Renal cortical epithelial cell (primary cell): ENCODE measurements at regions not wholly inside any gene's neighbourhood (a gene's known extent, or its start where the extent isn't known, plus 50 kb on each side); places are given as distances from the start of the nearest gene placed in this dataset.
A peak's percentile ranks its signal among the peaks of the same experiment; 100 is the strongest.
"Not testable (repeated sequence)": the region's sequence is repeated elsewhere in the genome, so short reads cannot be mapped to it uniquely, and the experiment has no call there.

Experiments used
- DNase-seq: peaks from one replicate; pipeline ENCODE4 v3.0.0-alpha.2; 2011; ENCODE audit warnings: low read depth

- no peak for DNase-seq
Observed at GRCh38 chr3:132084982-132085381, 50.2 kb upstream of the CPNE4 start.

DNA sequence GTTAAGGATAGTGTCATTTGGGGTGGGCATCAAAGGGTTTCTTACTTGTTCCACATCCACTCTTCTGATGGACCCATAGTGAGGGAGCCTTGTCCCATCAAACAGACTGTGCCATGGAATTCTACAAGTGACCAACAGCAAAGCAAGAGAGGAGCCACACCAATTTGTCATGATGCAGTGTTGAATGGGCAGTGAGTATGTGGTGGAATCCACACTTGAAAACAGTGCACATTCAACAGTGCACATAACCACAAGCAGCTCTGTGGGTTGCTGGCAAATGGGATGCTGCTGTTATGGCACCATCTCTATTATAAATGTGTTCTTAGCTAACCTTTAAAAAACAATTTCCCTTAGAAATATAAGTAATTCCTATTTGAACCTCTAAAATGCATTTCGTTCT lies 52.5 kb upstream of the CPNE4 start:
- no peak for DNase-seq

GRCh38 chr3:132088291-132088690 lies 53.5 kb upstream of the CPNE4 start:
- DNase-seq = no peak

GRCh38 chr3:132090921-132091320 lies 56.1 kb upstream of the CPNE4 start:
- no peak for DNase-seq

- DNase-seq = no peak
Observed at GRCh38 chr3:132116601-132117000, 81.8 kb upstream of the CPNE4 start.

- DNase-seq = peak; percentile 22
Observed at GRCh38 chr3:132117642-132118041, 82.8 kb upstream of the CPNE4 start.

DNA sequence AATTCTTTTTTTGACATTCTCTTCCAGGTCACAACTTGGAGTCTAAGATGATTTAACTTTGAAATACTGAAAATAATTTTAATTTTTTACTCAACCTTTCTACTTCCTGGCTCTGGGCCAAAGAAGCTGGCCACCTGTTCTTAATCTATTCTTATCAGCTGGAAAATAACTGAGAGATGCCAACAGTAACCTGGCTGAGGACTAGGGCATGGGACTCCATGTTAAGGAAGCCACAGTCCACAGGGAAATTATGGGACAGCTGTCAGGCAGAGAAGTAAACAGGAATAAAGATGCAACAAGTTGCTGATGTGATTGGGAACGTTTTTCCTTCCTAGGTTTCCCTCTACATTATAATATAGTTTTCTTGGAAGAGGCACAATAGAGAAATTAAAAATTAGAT lies 84.7 kb upstream of the CPNE4 start:
- DNase-seq = no peak

DNA sequence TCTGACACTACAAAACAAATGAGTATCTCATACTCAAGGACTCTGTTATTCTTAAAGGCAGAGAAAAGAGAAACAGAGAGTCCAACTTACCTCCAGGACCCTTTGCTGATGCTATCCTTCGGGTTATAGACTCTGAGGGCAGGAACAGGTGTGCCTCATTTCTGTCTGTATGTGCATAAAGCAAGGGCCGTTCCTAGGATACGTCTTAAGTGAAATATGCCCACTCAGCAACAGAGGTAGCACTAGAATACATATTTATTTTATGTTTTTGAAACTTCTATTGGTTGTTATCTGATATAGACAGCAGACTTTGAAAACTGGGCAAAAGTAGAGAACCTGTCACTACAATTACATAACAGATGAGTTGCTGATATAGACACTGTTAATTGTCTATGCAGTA lies 89.3 kb upstream of the CPNE4 start:
- no peak for DNase-seq

DNA sequence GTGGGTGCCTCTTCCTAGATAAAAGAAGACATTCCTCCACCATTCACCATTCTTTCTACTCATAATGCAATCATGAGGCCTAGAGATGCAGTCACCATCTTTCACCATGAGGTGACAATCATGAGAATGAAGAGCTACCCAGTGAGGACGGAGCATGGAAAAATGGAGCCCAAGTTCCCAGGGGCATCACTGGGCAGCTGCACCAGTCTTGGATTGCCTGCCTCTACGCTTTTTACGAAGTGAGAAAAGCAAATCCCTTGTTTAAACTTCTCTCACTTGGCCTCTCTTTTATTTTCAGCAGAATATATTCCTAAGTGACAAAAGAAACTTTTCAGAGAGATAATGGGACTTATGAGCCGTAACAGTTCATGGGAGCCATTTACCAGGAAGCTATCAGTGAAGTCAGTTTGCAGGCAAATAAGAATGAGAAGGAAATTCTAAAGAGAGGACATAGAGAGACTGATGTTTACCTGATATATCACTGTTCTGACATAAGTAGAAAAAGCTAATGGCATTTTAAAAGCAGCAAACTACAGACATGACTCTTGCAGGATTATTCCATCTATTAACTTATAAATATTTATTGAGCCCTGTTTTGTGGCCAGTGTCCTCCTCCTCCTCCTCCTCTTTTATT lies 90.0 kb upstream of the CPNE4 start:
- no peak for DNase-seq

DNA sequence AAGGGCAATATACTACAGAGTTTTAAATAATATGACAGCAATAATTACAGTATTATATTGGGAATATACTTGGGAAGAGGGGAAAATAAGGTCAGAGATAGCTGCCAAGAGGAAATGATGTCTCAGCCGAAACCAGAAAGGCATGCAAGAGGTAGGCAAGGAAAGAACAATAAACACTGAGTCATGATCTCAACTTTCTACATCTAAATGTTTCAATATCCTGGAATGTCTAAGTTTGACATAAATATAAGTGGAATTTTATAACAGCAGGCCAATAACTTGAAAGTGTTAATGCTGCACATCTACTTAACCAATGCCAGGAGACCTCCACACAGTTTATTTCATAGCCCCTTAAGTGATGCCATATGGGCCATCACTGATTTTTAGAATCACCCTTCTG lies 99.8 kb upstream of the CPNE4 start:
- peak; percentile 92 for DNase-seq

- peak; percentile 100 for DNase-seq
Observed at GRCh38 chr3:132135628-132136333, 101.0 kb upstream of the CPNE4 start.

DNA sequence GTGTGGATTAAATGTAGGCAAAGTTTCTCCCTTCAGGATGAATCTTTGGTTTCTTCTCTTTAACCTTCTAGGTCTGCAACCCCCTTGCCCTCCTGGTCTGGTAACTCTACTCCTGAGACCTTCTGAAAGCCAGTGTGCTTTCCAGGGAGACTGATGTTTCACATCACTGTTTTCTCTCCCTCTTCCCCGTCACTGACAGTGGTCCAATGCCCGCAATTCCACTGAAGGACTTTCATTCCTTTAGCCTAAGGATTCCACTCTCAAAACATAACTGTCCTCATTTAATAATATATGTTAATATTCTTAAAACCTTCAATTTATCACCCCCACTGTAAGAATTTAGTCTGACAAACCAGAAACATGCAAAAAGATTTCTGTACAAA lies 101.5 kb upstream of the CPNE4 start:
- DNase-seq = no peak

GRCh38 chr3:132136902-132137301 lies 102.1 kb upstream of the CPNE4 start:
- not testable (repeated sequence) for DNase-seq

GRCh38 chr3:132145833-132146232 lies 111.0 kb upstream of the CPNE4 start:
- no peak for DNase-seq

DNA sequence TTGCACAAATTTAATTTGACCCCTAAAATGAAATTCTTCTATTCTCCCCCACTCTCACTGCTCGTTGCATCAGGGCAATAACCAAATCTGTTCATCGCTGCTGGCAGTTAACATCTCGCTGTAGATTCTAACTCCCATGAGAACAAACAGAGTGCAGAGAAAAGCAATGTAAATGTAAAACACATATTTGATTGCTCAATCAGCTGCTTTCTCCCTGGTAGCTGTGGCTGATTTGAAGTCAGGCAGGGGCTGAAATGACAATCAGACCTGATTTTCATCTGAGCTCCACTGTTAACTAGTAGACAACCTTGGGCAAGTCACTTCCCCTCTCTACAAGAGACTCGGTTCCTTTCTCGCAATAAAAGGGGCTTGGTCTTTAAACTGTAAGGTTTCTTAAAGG lies 119.8 kb upstream of the CPNE4 start:
- DNase-seq = no peak

DNA sequence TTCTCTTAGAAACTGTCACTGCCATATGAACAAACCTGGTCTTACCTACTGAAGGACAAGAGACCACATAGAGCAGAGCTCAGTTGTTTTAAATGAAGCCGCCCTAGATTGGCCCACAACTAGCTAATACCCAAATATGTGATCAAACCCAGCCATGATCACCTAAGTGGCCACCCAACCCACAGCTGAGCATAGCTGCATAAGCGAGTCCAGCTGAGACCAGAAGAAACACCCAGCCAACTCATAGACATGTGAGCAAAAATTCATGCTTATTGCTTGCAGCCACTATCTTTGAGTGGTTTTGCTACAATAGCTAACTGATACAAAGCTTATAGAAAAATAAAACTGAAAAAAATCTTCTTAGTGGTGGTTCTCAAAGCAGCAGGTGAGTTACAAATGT lies 124.3 kb upstream of the CPNE4 start:
- no peak for DNase-seq

DNA sequence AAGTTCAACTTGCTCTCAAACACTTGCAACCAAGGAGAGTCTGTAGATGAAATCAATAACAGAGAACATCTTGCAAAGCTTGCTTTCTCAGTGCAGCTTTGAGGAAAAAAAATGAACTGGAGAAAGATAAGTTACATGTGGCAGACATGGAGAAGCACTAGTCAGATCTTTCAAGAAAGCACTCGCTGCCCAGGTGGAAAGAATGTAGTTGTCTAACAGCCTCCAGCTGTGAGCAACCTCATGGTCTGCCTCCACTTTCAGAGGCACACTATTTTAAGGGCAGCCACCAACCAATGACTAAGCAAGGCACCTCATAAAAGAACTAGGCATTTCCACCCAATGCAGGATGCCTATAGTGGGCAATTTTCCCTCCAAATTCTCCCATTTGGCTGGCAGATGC lies 125.4 kb upstream of the CPNE4 start:
- no peak for DNase-seq

GRCh38 chr3:132161608-132162007 lies 126.8 kb upstream of the CPNE4 start:
- DNase-seq = no peak

DNA sequence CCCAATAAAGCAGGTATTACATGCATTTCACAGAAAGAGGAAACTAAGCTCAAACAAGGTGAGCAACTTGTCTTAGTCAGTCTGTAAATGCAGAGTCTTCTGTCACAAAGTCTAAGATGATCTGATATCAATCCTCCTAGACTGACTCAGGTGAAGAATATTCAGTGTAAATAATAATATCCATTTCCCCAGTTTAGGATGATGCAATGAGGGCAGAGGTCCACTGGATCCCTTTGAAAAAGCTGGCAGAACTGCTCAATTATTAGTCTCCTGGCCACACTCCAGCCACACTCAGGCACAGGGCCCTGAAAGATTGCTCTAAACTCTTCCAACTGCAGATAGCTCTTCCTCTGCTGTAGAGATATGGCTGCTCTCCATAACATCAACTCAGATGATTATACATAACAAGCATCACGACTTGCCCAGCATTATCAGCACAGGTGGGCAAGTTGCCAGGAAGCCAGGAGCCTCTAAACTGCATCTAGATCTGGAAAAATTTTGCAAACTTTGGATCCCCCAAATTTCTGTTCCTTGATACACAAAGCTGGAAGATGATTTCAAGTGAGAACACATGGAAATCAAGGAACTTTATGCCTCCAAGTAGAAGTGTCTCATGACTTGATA lies 129.8 kb upstream of the CPNE4 start:
- DNase-seq = peak; percentile 62

- DNase-seq = no peak
Observed at GRCh38 chr3:132167870-132168269, 133.1 kb upstream of the CPNE4 start.

GRCh38 chr3:132174500-132174899 lies 139.7 kb upstream of the CPNE4 start:
- DNase-seq = no peak

DNA sequence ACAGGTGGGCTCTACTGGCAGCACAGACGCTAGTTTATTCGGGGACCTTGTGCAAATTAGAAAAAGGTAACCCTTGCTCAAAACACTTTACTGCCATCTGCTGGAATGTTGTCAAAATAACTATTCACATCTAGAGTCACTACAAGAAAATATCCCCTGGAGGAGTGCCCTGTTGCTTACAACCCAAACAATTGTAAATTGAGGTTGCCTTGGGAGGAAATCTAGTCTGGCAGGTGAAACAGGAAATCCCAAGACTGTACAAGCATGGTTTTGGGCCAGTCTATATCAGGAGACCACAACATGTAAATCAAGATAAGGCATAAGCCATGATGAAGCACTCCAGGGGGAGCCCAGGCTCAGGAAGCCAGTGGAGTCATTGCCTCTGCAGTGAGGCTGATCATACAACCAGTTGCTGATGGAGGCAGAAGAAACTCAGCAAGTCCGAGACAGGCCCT lies 136.8 kb upstream of the ACP3 start:
- DNase-seq = peak; percentile 74

- DNase-seq = no peak
Observed at GRCh38 chr3:132183811-132184210, 133.4 kb upstream of the ACP3 start.
